NCI-H128 (cell line): ENCODE measurements at regions not wholly inside any gene's neighbourhood (a gene's known extent, or its start where the extent isn't known, plus 50 kb on each side); places are given as distances from the start of the nearest gene placed in this dataset.

Source experiments
- DNase-seq: peaks from one replicate; lab custom pipeline; 2025; ENCODE audit not compliant: unreplicated experiment; lab: John Stamatoyannopoulos, UW

DNA sequence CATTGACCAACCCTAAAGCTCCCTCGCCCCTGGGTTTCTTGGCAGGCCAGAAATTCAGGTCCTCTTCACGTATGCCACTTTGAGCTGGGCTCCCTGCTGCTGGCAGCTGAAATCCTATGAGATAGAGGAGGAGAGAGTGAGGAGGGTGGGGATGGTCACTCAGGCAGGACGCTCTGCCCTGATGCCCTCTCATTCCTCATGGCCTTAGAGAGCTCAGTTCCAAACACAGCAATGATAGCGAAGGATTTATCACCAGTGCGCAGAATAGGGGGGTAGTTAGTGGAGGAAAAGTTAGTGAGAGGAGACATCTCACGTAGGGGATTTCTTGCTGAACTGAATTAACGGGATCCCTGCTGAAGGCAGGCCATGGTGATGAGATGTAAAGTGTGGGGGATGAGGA, 84.2 kb upstream of the PMEPA1 start:
- no peak for DNase-seq

DNA sequence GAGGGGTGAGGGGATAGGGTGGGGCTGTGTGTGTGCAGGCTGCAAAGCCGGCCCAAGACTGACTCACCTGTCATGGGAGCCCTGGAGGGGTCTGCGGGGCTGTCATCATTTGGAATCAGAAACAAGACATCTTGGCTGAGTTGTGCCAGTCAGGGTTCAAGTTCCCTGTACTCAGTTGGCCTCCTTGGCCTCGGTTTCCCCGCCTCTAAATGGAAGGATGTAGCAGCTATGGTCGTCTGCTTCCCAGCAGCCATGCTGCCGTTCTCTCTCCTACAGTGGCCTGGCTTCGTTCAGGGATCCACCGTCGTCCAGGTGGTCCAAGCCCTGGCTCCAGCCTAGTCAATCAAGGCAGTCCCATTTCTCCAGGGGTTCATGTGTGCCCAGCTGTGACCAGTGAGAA, 83.6 kb upstream of the PMEPA1 start:
- DNase-seq, result no peak

DNA sequence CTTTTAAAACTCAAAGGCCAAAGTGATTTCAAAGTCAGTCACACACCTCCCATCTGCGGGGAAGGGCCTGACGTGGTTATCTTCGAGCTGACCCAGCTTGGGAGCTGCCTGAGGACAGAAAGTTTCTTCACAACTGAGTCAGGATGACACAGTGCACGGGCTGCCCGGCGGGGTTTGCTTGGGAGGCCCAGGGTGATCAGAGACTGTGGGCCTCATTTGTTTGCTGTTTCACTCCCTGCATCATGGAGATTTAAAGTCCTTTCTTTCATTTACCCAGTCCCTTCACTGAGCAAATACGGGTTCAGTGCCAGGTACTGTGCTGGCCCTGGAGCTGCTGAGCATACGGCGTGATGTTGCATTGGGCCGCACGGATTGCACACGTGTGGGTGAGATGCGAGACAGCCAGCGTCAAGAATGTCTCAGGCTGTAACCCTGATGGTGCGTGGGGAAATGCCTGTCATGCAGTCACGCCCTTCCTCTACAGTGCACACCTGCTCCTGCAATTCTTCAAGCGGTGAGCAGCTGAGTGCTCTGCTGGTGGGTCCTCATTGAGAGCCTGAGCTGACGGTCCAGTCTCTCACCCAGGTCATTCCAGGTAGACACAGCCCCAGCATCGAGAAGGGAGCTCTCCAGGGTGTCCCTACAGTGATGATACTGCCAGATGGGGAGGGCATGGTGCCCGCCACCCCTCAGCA, 82.7 kb upstream of the PMEPA1 start:
- no peak for DNase-seq

GRCh38 chr20:57791966-57792365, 82.2 kb upstream of the PMEPA1 start:
- no peak for DNase-seq

- DNase-seq, result no peak
Measured at GRCh38 chr20:57791178-57791962, 81.6 kb upstream of the PMEPA1 start.

DNA sequence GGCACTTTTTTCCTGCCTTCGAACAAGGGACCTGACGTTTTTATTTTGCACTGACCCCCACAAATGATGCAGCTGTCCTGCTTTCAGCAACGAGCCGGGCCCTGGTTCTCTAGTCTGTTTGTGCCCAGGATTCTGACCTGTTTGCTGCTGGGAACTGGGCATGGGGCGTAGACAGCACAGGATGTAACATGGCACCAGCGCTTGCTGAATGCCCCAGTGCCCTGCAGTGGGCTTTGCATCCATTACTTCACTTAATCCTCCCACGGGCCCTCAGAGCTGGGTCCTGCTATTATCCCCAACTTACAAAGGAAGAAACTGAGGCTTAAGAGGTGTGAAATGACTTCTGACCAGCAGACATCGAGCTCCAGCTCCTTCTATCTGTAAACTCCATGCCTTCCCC, 80.4 kb upstream of the PMEPA1 start:
- DNase-seq, result no peak

- DNase-seq, result no peak
Measured at GRCh38 chr20:57788936-57789613, 79.3 kb upstream of the PMEPA1 start.

GRCh38 chr20:57787990-57788781, 78.4 kb upstream of the PMEPA1 start:
- DNase-seq, result no peak

DNA sequence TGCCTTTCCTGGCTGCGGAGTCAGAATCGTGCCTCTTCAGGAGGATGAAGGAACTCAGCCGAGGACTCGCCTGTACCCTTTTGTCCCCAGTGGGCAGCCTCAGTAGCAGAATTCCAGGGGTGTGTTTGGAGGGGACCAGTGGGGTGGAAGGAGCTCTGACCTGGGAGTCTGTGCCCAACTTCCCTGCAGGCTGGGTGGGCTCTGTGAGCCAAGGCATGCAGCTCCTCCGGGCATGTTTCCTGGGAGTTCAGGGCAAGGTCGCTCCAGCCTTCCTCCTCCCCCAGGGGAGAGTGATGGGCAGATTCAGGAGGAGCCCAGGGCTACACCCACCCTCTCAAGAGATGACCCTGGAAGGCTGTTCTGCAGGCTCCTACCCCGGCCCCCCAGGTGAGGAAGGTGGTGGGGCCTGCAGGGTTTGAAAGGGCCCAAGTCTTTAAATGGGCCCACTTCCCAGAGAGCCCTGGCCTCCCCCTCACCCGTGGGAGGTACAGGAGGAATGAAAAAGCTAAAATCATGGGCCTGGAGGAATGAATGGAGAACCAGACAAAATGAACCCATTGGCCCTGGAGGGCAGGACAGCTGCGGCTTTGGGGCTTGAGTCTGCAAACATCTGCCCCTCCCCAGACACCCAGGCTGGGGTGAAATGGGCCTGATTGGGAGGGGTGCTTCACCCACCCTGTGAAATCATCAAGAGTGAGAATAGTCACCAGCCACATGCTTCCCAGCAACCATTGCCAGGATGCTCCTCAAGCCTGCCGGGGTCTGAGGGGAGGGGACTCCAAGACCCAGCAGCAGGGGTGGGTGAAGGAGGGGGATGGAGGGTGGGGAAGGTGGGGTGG, 77.6 kb upstream of the PMEPA1 start:
- no peak for DNase-seq

DNA sequence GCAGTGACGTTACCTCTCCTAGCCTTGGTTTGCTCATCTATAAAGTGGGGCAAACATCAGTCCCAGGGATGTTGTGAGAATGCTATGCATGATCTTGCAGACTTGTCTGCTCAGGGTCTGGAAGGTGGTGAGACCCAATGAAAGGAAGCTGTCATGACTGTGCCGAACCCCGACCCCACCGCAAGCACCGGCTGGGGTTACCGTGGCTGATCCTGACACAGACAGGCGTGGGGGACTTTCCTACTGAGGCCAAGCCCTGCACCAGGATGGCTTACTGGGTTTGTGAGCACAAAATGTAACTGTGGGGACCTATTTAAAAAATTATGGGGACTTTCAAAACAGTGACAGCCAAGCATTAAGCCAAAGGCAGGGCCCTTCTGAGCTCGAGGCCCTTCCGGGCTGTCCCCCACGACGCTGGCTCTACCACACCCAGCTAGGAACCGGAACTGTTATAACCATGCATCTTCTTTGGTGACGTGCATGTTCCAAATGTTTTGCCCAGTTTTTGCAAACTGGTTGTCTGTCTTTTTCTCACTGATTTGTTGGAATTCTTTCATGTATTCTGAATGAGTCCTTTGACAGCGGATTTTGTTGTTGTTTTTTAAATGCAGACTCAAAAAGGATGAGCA, 76.6 kb upstream of the PMEPA1 start:
- no peak for DNase-seq

GRCh38 chr20:57785720-57786119, 75.9 kb upstream of the PMEPA1 start:
- no peak for DNase-seq

- DNase-seq, result no peak
Measured at GRCh38 chr20:57785061-57785460, 75.2 kb upstream of the PMEPA1 start.

DNA sequence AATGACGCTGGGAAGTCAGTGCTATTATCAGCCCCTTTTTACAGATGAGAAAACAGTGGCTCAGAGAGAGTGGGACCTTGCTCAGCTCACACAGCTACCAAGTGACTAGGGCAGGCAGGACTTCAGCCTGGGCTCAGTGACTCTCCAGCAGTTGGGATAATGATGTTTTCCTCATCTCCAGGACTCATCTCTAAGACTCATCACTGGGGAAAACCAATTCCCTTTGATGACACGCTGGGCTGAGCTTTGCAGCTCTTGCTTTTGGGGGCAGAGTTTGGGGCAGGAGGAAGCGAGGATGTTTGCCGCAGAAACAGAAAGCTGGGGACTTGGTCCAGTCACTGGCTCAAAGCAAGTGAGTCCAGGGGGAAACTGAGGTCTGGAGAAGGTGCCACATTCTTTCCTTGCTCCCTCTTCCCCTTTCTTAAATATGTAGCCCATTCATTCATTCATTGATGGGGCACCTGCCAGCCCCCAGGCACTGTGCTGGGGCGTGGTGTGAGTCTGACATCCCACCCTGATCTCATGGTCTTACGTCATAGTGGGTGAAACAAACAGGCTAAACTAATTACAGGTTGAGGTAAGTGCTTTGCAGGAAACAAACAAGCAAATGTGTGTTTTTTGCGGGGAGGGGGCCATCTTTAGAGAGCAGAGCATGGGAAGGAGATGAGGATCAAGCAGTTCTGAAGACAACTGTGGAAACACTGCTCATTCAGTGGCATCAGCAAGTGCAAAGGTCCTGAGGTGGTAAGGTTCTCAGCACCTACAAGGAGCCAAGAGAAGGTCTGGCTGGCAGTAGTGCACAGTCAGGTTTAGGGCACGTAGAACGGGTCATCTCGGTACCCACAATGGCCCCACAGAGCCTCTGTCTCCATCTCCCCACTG, 74.4 kb upstream of the PMEPA1 start:
- no peak for DNase-seq

DNA sequence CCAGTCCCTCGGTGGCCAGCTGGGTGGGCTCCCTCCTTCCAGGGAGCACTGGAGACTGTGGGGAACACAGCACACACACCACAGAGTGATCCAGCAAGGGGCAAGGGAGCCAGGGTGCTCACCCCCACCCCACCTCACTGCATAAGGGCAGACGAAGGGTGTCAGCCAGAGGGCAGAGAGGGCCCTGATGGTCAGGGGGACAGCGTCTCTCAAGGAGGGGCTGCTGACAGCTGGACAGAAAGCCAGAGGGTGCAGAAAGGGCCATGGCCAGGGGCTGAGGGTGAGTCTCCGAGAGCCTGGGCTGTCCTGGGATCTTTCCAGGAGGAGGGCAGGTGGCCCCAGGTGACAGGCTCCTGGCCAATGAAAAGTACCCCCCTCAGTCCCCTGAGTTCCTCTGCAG, 73.4 kb upstream of the PMEPA1 start:
- DNase-seq, result no peak

GRCh38 chr20:57782631-57783041, 72.8 kb upstream of the PMEPA1 start:
- DNase-seq, result no peak

GRCh38 chr20:57781901-57782300, 72.1 kb upstream of the PMEPA1 start:
- no peak for DNase-seq

DNA sequence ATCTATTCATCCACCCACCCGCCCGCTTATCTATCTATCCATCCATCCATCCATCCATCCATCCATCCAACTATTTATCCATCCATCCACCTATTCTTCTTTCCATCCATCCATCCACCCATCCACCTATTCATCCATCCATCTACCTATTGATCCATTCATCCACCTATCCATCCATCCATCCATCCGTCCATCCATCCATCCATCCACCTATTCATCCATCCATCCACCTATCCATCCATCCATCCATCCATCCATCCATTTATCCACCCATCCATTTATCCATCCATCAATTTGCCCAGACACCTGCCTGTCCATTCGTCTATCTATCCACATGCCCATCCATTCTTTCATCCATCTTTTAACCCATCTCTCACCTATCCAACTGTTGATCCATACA, 71.1 kb upstream of the PMEPA1 start:
- no peak for DNase-seq

DNA sequence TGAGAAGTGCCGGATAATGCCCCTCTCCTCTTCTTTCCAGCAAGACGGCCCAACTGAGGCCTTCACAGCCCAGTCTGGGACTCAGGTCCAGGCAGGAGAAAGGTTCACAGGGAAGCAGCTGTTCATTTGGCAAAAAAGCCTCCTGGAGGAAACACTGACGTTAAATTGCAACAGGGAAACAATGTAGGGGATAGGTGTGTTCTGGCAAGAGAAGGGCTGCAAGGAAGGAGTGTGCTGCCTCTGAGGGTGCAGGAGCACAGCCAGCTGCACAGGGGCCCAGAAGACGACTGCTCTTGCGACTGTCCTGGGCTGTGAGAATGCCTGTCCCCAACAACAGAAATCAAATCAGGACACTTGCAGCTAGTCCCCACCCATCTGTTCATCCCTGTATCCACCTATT, 70.6 kb upstream of the PMEPA1 start:
- no peak for DNase-seq

DNA sequence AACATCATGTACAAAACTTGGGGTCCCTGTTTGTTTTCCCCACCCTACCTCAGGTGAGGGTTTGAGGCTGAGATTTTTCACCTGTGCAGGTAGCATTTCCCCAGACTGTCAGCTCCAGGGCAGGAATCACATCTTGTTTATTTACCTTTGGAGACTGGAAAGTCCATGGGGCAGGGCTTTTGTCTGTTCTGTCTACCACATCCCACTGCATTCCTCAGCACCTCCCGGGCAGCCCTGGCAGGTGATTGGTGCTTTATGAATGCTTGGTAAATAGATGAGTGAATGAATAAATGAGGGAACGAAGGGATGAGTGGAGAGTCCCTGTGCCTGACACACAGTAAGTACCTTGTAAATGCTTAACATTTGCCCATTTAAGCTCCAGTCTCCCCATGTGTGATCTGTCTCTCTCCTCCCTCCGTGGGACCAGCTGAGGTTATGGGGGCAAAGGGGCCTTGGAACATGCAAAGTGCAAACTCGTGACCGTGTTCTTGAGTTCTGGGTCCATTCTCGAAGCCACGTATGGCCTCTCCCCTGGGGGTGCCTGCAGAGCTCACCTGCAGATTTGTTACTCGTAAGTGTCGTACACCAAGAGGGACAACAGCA, 69.7 kb upstream of the PMEPA1 start:
- no peak for DNase-seq
